H1 (cell line): ENCODE measurements at regions not wholly inside any gene's neighbourhood (a gene's known extent, or its start where the extent isn't known, plus 50 kb on each side); places are given as distances from the start of the nearest gene placed in this dataset.

Experiments
- BACH1 ChIP-seq: IDR thresholded peaks from 2 replicates; pipeline ENCODE4 v1.6.1; 2012; ENCODE audit warnings: low read length, improper control_type of control experiment
- GTF2F1 ChIP-seq: IDR thresholded peaks from 2 replicates; pipeline ENCODE4 v1.6.1; 2012; ENCODE audit warnings: low read depth, low read length, improper control_type of control experiment, borderline replicate concordance
- SIX5 ChIP-seq: IDR thresholded peaks from 2 replicates; pipeline ENCODE4 v1.6.1; 2011; ENCODE audit warnings: mild to moderate bottlenecking, low read depth, low read length
- SP1 ChIP-seq: IDR thresholded peaks from 2 replicates; pipeline ENCODE4 v1.6.1; 2011; ENCODE audit warnings: low read depth, low read length
- SP2 ChIP-seq: IDR thresholded peaks from 2 replicates; pipeline ENCODE4 v1.6.1; 2012; ENCODE audit warnings: mild to moderate bottlenecking, low read length, inconsistent platforms
- TAF7 ChIP-seq: optimal IDR thresholded peaks from 2 replicates; pipeline ENCODE3; 2011; ENCODE audit warnings: low read depth, mild to moderate bottlenecking, inconsistent platforms, low read length, moderate library complexity, borderline replicate concordance
- TBP ChIP-seq: IDR thresholded peaks from 2 replicates; pipeline ENCODE4 v1.6.1; 2011; ENCODE audit warnings: low read depth, low read length, improper control_type of control experiment
- TF ChIP-seq, protein P1 (sequence below): fragments of 300-600 bp; sonication (generic); IDR thresholded peaks from 2 replicates; pipeline ENCODE4 v1.7.1; 2012; ENCODE audit warnings: low read length, moderate library complexity, mild to moderate bottlenecking, inconsistent platforms; ENCODE audit not compliant: insufficient replicate concordance
- TF ChIP-seq, protein P2 (sequence below): IDR thresholded peaks from 2 replicates; pipeline ENCODE4 v1.6.1; 2012; ENCODE audit warnings: inconsistent platforms

DNA sequence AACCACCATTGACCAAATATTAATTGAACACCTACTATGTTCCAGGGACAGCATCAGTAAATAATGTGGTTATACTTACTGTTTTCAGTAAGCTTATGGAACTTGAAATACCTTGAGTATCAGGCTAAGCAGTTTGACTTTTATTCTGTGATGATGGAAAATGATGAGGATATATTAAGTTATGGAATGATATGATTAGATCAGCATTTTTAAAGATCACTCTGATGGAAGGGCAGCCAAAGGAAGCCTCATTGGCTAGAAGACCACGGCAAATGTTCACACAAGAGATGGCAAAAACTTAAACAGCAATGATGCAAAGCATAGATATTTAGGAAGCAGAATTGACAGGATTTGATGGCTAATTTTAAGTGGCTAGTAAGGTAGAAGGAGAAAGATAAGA lies 266.9 kb upstream of the DPP10 start (continued):
- TF ChIP-seq, protein P1, sequence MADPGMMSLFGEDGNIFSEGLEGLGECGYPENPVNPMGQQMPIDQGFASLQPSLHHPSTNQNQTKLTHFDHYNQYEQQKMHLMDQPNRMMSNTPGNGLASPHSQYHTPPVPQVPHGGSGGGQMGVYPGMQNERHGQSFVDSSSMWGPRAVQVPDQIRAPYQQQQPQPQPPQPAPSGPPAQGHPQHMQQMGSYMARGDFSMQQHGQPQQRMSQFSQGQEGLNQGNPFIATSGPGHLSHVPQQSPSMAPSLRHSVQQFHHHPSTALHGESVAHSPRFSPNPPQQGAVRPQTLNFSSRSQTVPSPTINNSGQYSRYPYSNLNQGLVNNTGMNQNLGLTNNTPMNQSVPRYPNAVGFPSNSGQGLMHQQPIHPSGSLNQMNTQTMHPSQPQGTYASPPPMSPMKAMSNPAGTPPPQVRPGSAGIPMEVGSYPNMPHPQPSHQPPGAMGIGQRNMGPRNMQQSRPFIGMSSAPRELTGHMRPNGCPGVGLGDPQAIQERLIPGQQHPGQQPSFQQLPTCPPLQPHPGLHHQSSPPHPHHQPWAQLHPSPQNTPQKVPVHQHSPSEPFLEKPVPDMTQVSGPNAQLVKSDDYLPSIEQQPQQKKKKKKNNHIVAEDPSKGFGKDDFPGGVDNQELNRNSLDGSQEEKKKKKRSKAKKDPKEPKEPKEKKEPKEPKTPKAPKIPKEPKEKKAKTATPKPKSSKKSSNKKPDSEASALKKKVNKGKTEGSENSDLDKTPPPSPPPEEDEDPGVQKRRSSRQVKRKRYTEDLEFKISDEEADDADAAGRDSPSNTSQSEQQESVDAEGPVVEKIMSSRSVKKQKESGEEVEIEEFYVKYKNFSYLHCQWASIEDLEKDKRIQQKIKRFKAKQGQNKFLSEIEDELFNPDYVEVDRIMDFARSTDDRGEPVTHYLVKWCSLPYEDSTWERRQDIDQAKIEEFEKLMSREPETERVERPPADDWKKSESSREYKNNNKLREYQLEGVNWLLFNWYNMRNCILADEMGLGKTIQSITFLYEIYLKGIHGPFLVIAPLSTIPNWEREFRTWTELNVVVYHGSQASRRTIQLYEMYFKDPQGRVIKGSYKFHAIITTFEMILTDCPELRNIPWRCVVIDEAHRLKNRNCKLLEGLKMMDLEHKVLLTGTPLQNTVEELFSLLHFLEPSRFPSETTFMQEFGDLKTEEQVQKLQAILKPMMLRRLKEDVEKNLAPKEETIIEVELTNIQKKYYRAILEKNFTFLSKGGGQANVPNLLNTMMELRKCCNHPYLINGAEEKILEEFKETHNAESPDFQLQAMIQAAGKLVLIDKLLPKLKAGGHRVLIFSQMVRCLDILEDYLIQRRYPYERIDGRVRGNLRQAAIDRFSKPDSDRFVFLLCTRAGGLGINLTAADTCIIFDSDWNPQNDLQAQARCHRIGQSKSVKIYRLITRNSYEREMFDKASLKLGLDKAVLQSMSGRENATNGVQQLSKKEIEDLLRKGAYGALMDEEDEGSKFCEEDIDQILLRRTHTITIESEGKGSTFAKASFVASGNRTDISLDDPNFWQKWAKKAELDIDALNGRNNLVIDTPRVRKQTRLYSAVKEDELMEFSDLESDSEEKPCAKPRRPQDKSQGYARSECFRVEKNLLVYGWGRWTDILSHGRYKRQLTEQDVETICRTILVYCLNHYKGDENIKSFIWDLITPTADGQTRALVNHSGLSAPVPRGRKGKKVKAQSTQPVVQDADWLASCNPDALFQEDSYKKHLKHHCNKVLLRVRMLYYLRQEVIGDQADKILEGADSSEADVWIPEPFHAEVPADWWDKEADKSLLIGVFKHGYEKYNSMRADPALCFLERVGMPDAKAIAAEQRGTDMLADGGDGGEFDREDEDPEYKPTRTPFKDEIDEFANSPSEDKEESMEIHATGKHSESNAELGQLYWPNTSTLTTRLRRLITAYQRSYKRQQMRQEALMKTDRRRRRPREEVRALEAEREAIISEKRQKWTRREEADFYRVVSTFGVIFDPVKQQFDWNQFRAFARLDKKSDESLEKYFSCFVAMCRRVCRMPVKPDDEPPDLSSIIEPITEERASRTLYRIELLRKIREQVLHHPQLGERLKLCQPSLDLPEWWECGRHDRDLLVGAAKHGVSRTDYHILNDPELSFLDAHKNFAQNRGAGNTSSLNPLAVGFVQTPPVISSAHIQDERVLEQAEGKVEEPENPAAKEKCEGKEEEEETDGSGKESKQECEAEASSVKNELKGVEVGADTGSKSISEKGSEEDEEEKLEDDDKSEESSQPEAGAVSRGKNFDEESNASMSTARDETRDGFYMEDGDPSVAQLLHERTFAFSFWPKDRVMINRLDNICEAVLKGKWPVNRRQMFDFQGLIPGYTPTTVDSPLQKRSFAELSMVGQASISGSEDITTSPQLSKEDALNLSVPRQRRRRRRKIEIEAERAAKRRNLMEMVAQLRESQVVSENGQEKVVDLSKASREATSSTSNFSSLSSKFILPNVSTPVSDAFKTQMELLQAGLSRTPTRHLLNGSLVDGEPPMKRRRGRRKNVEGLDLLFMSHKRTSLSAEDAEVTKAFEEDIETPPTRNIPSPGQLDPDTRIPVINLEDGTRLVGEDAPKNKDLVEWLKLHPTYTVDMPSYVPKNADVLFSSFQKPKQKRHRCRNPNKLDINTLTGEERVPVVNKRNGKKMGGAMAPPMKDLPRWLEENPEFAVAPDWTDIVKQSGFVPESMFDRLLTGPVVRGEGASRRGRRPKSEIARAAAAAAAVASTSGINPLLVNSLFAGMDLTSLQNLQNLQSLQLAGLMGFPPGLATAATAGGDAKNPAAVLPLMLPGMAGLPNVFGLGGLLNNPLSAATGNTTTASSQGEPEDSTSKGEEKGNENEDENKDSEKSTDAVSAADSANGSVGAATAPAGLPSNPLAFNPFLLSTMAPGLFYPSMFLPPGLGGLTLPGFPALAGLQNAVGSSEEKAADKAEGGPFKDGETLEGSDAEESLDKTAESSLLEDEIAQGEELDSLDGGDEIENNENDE, result no peak
- TF ChIP-seq SP1, result no peak
- TF ChIP-seq, protein P2, sequence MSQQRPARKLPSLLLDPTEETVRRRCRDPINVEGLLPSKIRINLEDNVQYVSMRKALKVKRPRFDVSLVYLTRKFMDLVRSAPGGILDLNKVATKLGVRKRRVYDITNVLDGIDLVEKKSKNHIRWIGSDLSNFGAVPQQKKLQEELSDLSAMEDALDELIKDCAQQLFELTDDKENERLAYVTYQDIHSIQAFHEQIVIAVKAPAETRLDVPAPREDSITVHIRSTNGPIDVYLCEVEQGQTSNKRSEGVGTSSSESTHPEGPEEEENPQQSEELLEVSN, result no peak
- no peak for TF ChIP-seq SIX5
- no peak for TF ChIP-seq TAF7
- no peak for TF ChIP-seq TBP
- TF ChIP-seq BACH1, result no peak
- no peak for TF ChIP-seq SP2
- TF ChIP-seq GTF2F1, result no peak
- TF ChIP-seq, all 59 proteins: peak for 0
